GM19438 (cell line): ENCODE measurements at regions not wholly inside any gene's neighbourhood (a gene's known extent, or its start where the extent isn't known, plus 50 kb on each side); places are given as distances from the start of the nearest gene placed in this dataset.

Source experiments
- ATAC-seq: cut with Tn5 transposase; IDR thresholded peaks from one replicate; pipeline ENCODE4 v1.9.1; 2021; ENCODE audit warnings: low read depth; ENCODE audit not compliant: unreplicated experiment

- ATAC-seq: no peak
Measured at GRCh38 chr6:156111913-156112312, 656.3 kb upstream of the NOX3 start.

- ATAC-seq: no peak
Measured at GRCh38 chr6:156110249-156110648, 654.6 kb upstream of the NOX3 start.

- no peak for ATAC-seq
Measured at GRCh38 chr6:156109713-156110112, 654.1 kb upstream of the NOX3 start.

GRCh38 chr6:156107624-156108101 lies 652.0 kb upstream of the NOX3 start:
- ATAC-seq: no peak

GRCh38 chr6:156102129-156102528 lies 646.5 kb upstream of the NOX3 start:
- ATAC-seq: no peak

- no peak for ATAC-seq
Measured at GRCh38 chr6:156098839-156099238, 643.2 kb upstream of the NOX3 start.

- no peak for ATAC-seq
Measured at GRCh38 chr6:156087487-156087886, 631.8 kb upstream of the NOX3 start.

GRCh38 chr6:156082012-156082411 lies 626.4 kb upstream of the NOX3 start:
- ATAC-seq: no peak

GRCh38 chr6:156080371-156080770 lies 624.7 kb upstream of the NOX3 start:
- ATAC-seq: no peak

- no peak for ATAC-seq
Measured at GRCh38 chr6:156068881-156069280, 613.2 kb upstream of the NOX3 start.

GRCh38 chr6:156065849-156066248 lies 610.2 kb upstream of the NOX3 start:
- ATAC-seq: no peak

- ATAC-seq: no peak
Measured at GRCh38 chr6:156062091-156062563, 606.5 kb upstream of the NOX3 start.

GRCh38 chr6:156061465-156061864 lies 605.8 kb upstream of the NOX3 start:
- no peak for ATAC-seq

GRCh38 chr6:156060013-156060412 lies 604.4 kb upstream of the NOX3 start:
- no peak for ATAC-seq

- no peak for ATAC-seq
Measured at GRCh38 chr6:156058356-156058755, 602.7 kb upstream of the NOX3 start.

GRCh38 chr6:156057869-156058268 lies 602.2 kb upstream of the NOX3 start:
- no peak for ATAC-seq

GRCh38 chr6:156056085-156056484 lies 600.4 kb upstream of the NOX3 start:
- no peak for ATAC-seq

GRCh38 chr6:156053626-156054025 lies 598.0 kb upstream of the NOX3 start:
- ATAC-seq: no peak

GRCh38 chr6:156046841-156047449 lies 591.3 kb upstream of the NOX3 start:
- ATAC-seq: no peak

- no peak for ATAC-seq
Measured at GRCh38 chr6:156046268-156046665, 590.6 kb upstream of the NOX3 start.

- no peak for ATAC-seq
Measured at GRCh38 chr6:156045401-156046267, 590.0 kb upstream of the NOX3 start.

GRCh38 chr6:156033598-156033997 lies 578.0 kb upstream of the NOX3 start:
- no peak for ATAC-seq
